Hematopoietic multipotent progenitor cell (in vitro differentiated cells): ENCODE measurements at regions not wholly inside any gene's neighbourhood (a gene's known extent, or its start where the extent isn't known, plus 50 kb on each side); places are given as distances from the start of the nearest gene placed in this dataset.

Source experiments
- DNase-seq, 3 donors: peaks; one replicate each; pipeline ENCODE4 v3.0.0-alpha.2; 2011 to 2015; ENCODE audit warnings: low read depth in 2 of 3, low spot score in 2 of 3

GRCh38 chr12:89230376-89231315 lies 121.7 kb downstream of the DUSP6 start:
- no peak for DNase-seq

- DNase-seq, result no peak
Observed at GRCh38 chr12:89228491-89228890, 123.8 kb downstream of the DUSP6 start.

DNA sequence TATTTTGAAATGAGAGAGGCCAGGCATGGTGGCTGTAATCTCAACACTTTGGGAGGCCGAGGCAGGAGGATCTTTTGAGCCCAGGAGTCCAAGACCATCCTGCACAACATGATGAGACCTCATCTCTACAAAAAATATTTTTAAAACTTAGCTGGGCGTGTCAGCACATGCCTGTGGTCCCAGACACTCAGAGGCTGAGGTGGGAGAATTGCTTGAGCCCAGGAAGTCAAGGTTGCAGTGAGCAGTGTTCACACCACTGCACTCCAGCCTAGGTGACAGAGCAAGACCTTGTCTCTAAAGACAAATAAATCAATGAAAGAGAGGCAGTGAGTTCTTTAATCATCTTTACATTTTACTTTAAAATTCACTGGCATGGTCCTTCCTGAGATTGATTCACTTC lies 124.5 kb downstream of the DUSP6 start:
- no peak for DNase-seq

GRCh38 chr12:89225808-89226411 lies 126.4 kb downstream of the DUSP6 start:
- no peak for DNase-seq

DNA sequence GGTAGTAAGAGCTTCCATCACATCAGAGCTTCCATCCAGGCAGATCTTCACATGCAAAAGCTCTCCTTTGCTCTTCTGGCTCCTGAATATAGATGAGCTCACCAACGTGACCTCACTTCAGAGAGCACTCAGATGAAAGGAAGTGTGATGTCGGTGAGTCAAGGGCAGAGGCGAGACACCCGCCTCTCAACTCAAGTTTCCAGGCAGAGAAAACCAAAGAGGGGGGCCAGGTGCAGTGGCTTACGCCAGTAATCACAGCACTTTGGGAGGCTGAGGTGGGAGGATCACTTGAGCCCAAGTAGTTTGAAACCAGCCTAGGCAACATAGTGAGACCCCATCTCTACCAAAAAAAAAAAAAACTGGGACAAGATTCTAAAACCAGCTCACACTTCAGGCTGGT lies 126.9 kb downstream of the DUSP6 start:
- peak in 1 of 3 donors; percentile 26 for DNase-seq

- peak in 1 of 3 donors; percentile 23 for DNase-seq
Observed at GRCh38 chr12:89222580-89222979, 129.7 kb downstream of the DUSP6 start.

DNA sequence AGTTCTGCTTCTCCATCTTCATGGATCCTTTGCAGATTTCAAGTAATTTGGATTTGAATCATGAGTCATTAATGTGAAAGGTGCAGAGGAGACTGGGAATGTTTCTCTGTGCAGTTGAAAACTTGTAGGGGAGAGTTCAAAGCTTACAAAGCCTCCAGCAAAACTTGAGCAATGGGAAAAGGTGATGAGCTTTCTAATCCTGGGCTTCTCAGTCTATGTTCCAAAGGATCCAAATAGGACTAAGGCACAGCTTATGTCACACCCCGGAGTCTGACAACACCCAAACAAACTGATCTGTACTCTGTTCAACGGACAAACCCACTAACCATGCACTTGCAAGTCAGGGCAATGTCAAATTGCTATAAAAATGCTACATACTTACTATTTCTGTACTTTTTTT lies 134.8 kb downstream of the DUSP6 start:
- no peak for DNase-seq

DNA sequence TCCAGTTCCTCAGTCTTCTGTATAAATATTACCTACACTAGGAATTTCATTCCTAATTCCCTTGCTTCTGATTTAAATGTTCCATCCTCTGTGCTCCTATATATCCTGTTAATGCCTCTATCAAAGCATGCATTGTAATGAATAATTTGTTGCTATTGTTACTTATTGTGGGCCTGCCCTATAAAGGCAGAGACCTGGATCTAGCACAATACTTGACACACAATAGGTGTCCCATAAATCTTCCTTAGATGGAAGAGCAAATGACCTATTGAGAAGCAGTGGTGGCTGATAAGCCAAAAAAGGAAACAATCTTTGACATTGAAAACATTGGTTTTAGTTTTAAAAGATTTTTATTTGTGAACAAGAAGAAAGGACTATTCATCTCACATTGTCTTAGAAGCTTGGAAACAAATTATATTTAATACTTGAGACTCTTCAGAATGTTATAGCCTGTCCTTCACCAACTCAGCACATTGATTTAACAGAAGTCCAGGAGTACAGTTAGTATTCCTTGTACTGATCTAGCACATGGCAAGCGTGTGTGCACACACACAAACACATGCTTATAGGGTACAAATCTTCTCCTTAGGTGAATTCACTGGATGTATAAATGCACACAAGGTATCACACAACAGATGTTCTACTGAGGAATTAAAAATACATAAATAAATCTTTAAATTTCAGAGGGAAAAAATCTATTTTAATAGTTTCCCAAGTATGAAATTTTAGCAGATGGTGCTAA lies 135.9 kb downstream of the DUSP6 start:
- DNase-seq, result no peak

GRCh38 chr12:89215196-89215595 lies 137.1 kb downstream of the DUSP6 start:
- peak in 1 of 3 donors; percentile 17 for DNase-seq

- no peak for DNase-seq
Observed at GRCh38 chr12:89213747-89214146, 138.6 kb downstream of the DUSP6 start.

DNA sequence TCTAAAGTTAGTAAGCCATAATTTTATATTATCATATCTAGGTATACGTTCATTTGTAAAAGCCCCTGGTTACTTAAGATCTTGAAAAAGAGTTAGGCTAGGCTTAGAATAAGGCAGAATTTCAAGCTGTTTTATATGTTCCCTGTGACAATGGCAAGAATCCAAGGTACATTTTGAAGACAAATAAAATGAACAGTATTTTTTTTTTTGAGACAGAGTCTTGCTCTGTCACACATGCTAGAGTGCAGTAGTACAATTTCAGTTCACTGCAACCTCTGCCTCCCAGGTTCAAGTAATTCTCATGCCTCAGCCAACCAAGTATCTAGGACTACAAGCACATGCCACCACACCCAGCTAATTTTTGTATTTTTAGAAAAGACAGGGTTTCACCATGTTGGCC lies 139.2 kb downstream of the DUSP6 start:
- DNase-seq, result no peak

- no peak for DNase-seq
Observed at GRCh38 chr12:89212339-89212771, 139.9 kb downstream of the DUSP6 start.

GRCh38 chr12:89211456-89211855 lies 140.8 kb downstream of the DUSP6 start:
- DNase-seq, result no peak

DNA sequence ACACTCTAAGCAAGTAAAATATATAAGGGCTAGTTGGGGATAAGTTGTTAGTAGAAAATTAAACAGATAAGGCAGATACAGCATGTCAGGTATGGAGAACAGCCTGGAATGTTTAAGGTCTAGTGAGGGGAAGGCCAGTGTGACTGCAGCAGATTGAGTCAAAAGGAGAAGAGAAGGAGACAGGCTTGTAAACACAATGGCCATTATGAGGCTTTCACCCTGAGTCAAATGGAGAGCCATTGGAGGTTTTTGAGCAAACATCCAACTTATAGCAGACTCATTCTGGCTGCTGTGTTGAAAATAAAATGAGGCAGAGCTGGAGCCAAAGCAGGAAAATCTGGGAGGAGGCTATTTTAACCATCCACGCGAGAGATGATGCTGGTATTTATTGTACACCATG lies 142.0 kb downstream of the DUSP6 start:
- no peak for DNase-seq

GRCh38 chr12:89208661-89209096 lies 143.6 kb downstream of the DUSP6 start:
- DNase-seq, result no peak

- no peak for DNase-seq
Observed at GRCh38 chr12:89206390-89206789, 145.9 kb downstream of the DUSP6 start.

DNA sequence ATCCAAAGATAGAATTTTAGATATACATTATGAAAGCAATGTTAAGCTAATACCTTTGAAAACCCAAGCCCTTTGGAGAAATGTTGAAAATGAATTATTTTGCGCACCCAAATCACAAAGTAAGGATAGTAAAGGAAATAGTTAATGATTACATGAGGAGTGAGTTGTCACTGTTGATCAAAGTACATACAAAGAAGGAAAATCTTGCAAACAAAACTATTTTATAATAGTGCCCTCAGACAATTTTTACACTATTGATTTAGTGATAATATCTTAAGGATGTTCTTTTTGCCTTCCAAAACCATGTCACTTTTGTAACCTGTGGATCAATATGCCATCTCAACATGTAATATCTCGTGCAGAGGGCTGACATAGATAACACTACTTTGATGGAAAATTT lies 146.8 kb downstream of the DUSP6 start:
- no peak for DNase-seq

GRCh38 chr12:89203144-89203543 lies 149.2 kb downstream of the DUSP6 start:
- DNase-seq, result no peak

- peak in 1 of 3 donors; percentile 19 for DNase-seq
Observed at GRCh38 chr12:89200217-89200616, 152.1 kb downstream of the DUSP6 start.

DNA sequence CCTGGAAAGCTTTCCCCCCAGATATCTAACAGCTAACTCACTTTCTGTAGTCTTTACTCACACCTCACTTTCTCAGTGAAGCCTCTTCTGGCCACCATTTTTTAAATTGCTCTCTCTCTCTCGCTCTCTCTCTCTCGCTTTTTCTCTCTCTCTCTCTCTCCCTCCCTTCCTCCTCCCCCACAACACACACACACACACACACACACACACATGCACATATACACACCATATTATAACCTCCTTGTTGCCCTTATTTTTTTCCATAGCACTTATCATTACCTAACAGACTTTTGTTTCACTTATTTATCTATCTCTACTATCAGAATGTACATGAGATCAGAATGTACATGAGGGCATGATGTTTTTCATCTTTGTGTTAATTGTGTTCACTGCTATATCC lies 156.8 kb downstream of the DUSP6 start:
- no peak for DNase-seq

- DNase-seq, result no peak
Observed at GRCh38 chr12:89194683-89195082, 157.6 kb downstream of the DUSP6 start.
